HEK293 (cell line): ENCODE measurements at regions not wholly inside any gene's neighbourhood (a gene's known extent, or its start where the extent isn't known, plus 50 kb on each side); places are given as distances from the start of the nearest gene placed in this dataset.
"Not testable (repeated sequence)": the region's sequence is repeated elsewhere in the genome, so short reads cannot be mapped to it uniquely, and the experiment has no call there.

Source experiments
- CTCF ChIA-PET: fragments of 350-600 bp; formaldehyde crosslinking; extraction: SDS; loops from one replicate; lab custom pipeline; 2021; ENCODE audit warnings: antibody characterized with exemption; lab: Yijun Ruan, JAX
- POLR2A ChIA-PET: fragments of 300-600 bp; formaldehyde crosslinking; extraction: SDS; loops from one replicate; lab custom pipeline; 2020; ENCODE audit warnings: antibody characterized with exemption, inconsistent platforms; lab: Yijun Ruan, JAX
- H3K27ac ChIP-seq: fragments of 200-500 bp; sonication (Bioruptor generic); 2 replicates; pipeline ENCODE4 v1.5.1; 2014; ENCODE audit warnings: low read depth, low read length, control low read depth, inconsistent platforms; ENCODE audit errors: extremely low read depth
- H3K36me3 ChIP-seq, 2 experiments: fragments of 200-500 bp in 1 of 2; sonication (Bioruptor generic) in 1 of 2; 1 replicate in 1 of 2; 2 replicates in 1 of 2; pipeline ENCODE4 v1.5.1; 2014 to 2017; ENCODE audit warnings: inconsistent platforms in 2 of 2, low read length in 2 of 2; ENCODE audit not compliant: control insufficient read depth in 2 of 2, insufficient read depth in 1 of 2
- H3K4me1 ChIP-seq: fragments of 200-500 bp; sonication (Bioruptor generic); 2 replicates; pipeline ENCODE4 v1.5.1; 2014; ENCODE audit warnings: mild to moderate bottlenecking, low read length, inconsistent platforms; ENCODE audit not compliant: control insufficient read depth, insufficient read depth
- H3K4me3 ChIP-seq: 2 replicates; pipeline ENCODE4 v1.5.1; 2011; ENCODE audit warnings: low read depth, mild to moderate bottlenecking, control low read depth, low read length, moderate library complexity
- H3K9me3 ChIP-seq: fragments of 200-500 bp; sonication (Bioruptor generic); 2 replicates; pipeline ENCODE4 v1.5.1; 2014; ENCODE audit warnings: low read depth, low read length, inconsistent platforms; ENCODE audit not compliant: control insufficient read depth, insufficient read depth
- OSR2 ChIP-seq: fragments of 450-650 bp; formaldehyde crosslinking; IDR thresholded peaks from 2 replicates; pipeline ENCODE4 v1.5.1; 2016; ENCODE audit warnings: missing biosample characterization, missing genetic modification characterization
- ZFP3 ChIP-seq: fragments of 450-650 bp; formaldehyde crosslinking; IDR thresholded peaks from 2 replicates; pipeline ENCODE4 v1.5.1; 2016; ENCODE audit warnings: low read depth, missing biosample characterization, missing genetic modification characterization
- ZNF366 ChIP-seq: fragments of 450-650 bp; formaldehyde crosslinking; conservative IDR thresholded peaks from 2 replicates; pipeline ENCODE4 v1.5.1; 2016; ENCODE audit warnings: missing biosample characterization, missing genetic modification characterization
- ZNF394 ChIP-seq: fragments of 450-650 bp; formaldehyde crosslinking; IDR thresholded peaks from 2 replicates; pipeline ENCODE4 v1.5.1; 2016; ENCODE audit warnings: missing biosample characterization, missing genetic modification characterization, mild to moderate bottlenecking, moderate library complexity, borderline replicate concordance
- ZNF677 ChIP-seq: fragments of 450-650 bp; IDR thresholded peaks from 2 replicates; pipeline ENCODE4 v1.5.0; 2018; ENCODE audit warnings: missing biosample characterization, mild to moderate bottlenecking, missing genetic modification characterization, moderate library complexity
- ZSCAN16 ChIP-seq: fragments of 450-650 bp; formaldehyde crosslinking; IDR thresholded peaks from 2 replicates; pipeline ENCODE4 v1.5.1; 2016; ENCODE audit warnings: missing biosample characterization, missing genetic modification characterization
- TF ChIP-seq, protein P1 (sequence below): fragments of 450-650 bp; formaldehyde crosslinking; IDR thresholded peaks from 2 replicates; pipeline ENCODE4 v1.5.1; 2016; ENCODE audit warnings: missing biosample characterization, missing genetic modification characterization, borderline replicate concordance
- TF ChIP-seq, protein P2 (sequence below): fragments of 450-650 bp; formaldehyde crosslinking; IDR thresholded peaks from 2 replicates; pipeline ENCODE4 v1.5.1; 2016; ENCODE audit warnings: missing biosample characterization, missing genetic modification characterization

DNA sequence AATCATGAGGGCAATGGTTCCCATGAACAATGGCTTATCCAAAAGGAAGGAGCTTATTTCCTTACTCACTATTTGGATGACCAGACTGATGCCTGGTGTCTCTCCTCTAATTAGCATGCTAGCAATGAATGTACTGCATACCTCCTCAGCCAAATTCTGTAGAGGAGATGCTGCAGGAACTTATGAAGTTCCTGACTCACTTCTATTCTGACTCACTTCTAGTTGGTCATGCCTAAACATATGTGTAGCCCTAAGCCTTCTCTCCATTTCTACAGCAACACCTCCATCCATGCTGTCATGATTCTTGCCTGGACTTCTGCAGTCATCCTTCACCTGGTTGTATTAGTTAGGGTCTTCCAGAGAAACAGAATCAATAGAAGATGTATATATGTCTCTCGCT, 59.9 kb upstream of the MRPS9 start:
- TF ChIP-seq, protein P1, sequence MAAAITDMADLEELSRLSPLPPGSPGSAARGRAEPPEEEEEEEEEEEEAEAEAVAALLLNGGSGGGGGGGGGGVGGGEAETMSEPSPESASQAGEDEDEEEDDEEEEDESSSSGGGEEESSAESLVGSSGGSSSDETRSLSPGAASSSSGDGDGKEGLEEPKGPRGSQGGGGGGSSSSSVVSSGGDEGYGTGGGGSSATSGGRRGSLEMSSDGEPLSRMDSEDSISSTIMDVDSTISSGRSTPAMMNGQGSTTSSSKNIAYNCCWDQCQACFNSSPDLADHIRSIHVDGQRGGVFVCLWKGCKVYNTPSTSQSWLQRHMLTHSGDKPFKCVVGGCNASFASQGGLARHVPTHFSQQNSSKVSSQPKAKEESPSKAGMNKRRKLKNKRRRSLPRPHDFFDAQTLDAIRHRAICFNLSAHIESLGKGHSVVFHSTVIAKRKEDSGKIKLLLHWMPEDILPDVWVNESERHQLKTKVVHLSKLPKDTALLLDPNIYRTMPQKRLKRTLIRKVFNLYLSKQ (tag by site-specific recombination) = no peak
- TF ChIP-seq OSR2 (tag by site-specific recombination) = no peak
- TF ChIP-seq, protein P2, sequence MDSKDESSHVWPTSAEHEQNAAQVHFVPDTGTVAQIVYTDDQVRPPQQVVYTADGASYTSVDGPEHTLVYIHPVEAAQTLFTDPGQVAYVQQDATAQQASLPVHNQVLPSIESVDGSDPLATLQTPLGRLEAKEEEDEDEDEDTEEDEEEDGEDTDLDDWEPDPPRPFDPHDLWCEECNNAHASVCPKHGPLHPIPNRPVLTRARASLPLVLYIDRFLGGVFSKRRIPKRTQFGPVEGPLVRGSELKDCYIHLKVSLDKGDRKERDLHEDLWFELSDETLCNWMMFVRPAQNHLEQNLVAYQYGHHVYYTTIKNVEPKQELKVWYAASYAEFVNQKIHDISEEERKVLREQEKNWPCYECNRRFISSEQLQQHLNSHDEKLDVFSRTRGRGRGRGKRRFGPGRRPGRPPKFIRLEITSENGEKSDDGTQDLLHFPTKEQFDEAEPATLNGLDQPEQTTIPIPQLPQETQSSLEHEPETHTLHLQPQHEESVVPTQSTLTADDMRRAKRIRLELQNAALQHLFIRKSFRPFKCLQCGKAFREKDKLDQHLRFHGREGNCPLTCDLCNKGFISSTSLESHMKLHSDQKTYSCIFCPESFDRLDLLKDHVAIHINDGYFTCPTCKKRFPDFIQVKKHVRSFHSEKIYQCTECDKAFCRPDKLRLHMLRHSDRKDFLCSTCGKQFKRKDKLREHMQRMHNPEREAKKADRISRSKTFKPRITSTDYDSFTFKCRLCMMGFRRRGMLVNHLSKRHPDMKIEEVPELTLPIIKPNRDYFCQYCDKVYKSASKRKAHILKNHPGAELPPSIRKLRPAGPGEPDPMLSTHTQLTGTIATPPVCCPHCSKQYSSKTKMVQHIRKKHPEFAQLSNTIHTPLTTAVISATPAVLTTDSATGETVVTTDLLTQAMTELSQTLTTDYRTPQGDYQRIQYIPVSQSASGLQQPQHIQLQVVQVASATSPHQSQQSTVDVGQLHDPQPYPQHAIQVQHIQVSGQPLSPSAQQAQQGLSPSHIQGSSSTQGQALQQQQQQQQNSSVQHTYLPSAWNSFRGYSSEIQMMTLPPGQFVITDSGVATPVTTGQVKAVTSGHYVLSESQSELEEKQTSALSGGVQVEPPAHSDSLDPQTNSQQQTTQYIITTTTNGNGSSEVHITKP (tag by site-specific recombination) = no peak
- TF ChIP-seq ZNF677 = no peak
- no peak for TF ChIP-seq ZNF394 (tag by site-specific recombination)
- ChIA-PET CTCF (interaction anchor here (0.5 kb wide), 1 partner anchor 54 kb away, joined by 3 read pairs; no protein-coding TSS in a partner anchor), POLR2A (no interaction called here)
- Histone ChIP-seq H3K4me3 (no peak overlapping the region), H3K27ac (no peak overlapping the region), H3K36me3 (no peaks in the 10 kb centered on the region), H3K4me1 (no peaks in the 10 kb centered on the region), H3K9me3 (no peaks in the 10 kb centered on the region)

DNA sequence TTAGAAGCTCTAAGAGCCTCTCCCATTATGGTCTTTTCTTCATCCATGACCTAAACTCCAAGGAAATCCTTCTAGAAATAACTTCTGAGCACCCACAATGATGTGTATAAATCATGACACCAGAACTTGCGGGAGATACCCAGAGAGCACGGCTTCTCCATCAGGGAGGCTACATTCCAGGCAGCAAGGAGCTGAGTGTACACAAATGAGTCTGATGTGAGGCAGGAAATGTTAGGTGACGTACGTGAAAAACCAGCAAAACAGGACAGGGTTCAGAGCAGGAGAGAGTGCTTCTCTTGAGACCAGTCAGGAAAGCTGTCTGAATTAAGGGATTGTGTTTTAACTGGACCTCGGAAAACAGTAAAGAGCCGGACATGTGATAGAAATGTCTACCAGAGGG, 58.1 kb upstream of the MRPS9 start:
- H3K9me3 ChIP-seq, H3K27ac ChIP-seq, H3K4me1 ChIP-seq, H3K4me3 ChIP-seq, H3K36me3 ChIP-seq, POLR2A ChIA-PET, CTCF ChIA-PET: not testable (repeated sequence)

DNA sequence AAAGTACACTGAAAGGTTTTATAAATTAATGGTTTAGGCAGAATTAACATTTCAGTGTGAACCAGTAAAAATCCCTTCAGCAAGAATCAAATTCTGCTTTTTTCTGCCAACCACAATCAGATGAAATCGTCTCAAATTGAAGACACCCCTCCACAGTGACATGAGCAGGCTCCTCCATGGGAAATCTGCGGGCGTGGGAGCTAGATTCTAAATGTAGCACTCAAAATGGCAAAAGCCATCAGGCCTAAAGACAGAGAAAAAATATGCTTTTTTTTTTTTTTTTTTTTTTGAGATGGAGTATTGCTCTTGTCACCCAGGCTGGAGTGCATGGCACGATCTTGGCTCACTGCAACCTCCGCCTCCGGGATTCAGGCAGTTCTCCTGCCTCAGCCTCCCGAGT, 55.8 kb upstream of the MRPS9 start:
- H3K27ac ChIP-seq = no peak overlapping the region
- H3K36me3 ChIP-seq = no peaks in the 10 kb centered on the region
- no peaks in the 10 kb centered on the region for H3K9me3 ChIP-seq
- H3K4me3 ChIP-seq = no peak overlapping the region
- CTCF ChIA-PET = no interaction called here
- H3K4me1 ChIP-seq = no peaks in the 10 kb centered on the region
- POLR2A ChIA-PET = no interaction called here
- no peak for TF ChIP-seq ZNF366 (tag by site-specific recombination)
- no peak for TF ChIP-seq ZFP3
- TF ChIP-seq ZSCAN16 (tag by site-specific recombination) = no peak
- TF ChIP-seq, all 188 proteins: peak for 0
